GM10266 (cell line): ENCODE measurements at regions not wholly inside any gene's neighbourhood (a gene's known extent, or its start where the extent isn't known, plus 50 kb on each side); places are given as distances from the start of the nearest gene placed in this dataset.

Experiments
- DNase-seq: peaks from one replicate; pipeline ENCODE4 v3.0.0; 2012; ENCODE audit errors: extremely low spot score
- CTCF ChIP-seq: IDR thresholded peaks from 2 replicates; pipeline ENCODE4 v1.5.1; 2012; ENCODE audit warnings: mild to moderate bottlenecking, low read depth; ENCODE audit not compliant: control insufficient read depth, insufficient read depth; ENCODE audit errors: missing control alignments

DNA sequence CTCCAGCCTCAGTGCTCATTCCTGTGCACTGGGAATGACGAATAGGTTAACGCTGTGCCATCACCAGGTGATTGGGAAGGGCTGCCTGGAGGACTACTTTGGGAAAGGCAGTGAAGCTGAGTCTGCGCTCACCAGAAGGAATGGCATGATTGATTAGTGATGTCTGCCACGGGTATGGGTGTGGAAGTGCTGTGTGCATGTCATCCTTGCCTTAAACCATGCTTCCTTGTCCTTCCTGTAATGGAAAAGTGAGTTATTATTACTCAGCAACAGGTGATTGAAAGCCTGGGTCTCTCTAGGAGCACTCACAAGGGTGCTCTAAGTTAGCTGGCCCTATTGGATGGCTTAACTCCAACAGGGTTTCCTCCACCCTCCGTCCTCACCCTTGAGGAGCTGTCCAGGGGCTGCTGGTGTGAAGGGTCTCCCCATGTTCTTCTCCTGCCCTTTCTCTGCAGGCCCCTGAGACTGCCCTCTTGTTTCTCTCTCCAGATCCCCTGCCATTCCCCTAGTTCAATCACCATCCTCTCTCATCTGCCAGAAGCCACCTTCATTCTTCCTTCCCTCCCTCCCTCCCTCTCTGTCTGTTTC lies 121.9 kb upstream of the NECTIN1 start:
- no peak for DNase-seq

GRCh38 chr11:119849872-119850271 lies 120.9 kb upstream of the NECTIN1 start:
- TF ChIP-seq CTCF, result no peak
- DNase-seq, result no peak

More for the DNA sequence above, 121.9 kb upstream of the NECTIN1 start:
- no peak for TF ChIP-seq CTCF

DNA sequence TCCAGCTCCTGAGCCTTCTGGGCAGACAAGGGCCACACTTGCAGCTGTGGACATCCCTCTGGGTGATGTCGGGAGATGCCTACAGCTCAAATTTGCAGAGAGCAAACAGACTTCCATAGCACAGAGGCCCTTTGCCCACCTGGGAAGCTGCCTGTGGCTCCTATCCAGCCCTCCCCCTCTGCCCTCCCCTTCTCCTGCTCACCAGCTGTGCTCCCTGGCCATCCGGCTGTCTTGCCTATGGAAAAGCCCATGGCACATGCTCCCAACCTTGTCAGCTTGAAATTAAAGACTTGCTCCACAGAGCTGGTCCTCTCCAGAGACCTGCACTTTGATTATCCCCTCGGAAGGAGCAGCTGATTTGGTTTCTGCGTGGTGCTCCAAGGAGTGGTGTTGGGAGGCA lies 118.9 kb upstream of the NECTIN1 start:
- no peak for TF ChIP-seq CTCF
- DNase-seq, result no peak

- TF ChIP-seq CTCF, result no peak
- DNase-seq, result no peak
Measured at GRCh38 chr11:119846374-119846773, 117.4 kb upstream of the NECTIN1 start.

DNA sequence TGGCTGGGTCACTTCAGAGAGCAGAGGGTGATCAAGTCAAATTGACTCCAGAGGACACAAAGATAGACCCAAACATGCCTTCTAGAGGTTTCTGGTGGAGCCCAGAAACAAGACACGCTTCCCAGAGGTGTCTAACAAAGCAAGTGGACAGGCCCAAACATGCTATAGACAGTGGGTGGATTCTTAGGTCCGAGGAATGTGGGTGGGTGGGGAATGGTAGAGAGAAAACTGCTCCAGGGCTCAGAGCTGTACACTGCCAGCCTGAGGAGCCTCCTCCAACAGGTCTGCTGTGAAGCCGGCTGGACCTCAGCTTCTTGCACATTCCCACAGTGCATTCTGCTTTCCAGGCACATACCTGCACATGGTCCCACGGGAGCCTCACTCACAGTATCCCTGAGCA lies 116.8 kb upstream of the NECTIN1 start:
- DNase-seq, result no peak
- TF ChIP-seq CTCF, result no peak

GRCh38 chr11:119845305-119845704 lies 116.3 kb upstream of the NECTIN1 start:
- DNase-seq, result no peak
- TF ChIP-seq CTCF, result no peak

- no peak for DNase-seq
- TF ChIP-seq CTCF, result no peak
Measured at GRCh38 chr11:119844808-119845207, 115.8 kb upstream of the NECTIN1 start.
